Bone marrow (tissue), 2 donors: ENCODE measurements at regions not wholly inside any gene's neighbourhood (a gene's known extent, or its start where the extent isn't known, plus 50 kb on each side); places are given as distances from the start of the nearest gene placed in this dataset.
"Not testable (repeated sequence)": the region's sequence is repeated elsewhere in the genome, so short reads cannot be mapped to it uniquely, and the experiment has no call there.

Experiments
- DNase-seq, 2 donors: peaks; one replicate each; lab custom pipeline; 2025; lab: John Stamatoyannopoulos, UW

DNA sequence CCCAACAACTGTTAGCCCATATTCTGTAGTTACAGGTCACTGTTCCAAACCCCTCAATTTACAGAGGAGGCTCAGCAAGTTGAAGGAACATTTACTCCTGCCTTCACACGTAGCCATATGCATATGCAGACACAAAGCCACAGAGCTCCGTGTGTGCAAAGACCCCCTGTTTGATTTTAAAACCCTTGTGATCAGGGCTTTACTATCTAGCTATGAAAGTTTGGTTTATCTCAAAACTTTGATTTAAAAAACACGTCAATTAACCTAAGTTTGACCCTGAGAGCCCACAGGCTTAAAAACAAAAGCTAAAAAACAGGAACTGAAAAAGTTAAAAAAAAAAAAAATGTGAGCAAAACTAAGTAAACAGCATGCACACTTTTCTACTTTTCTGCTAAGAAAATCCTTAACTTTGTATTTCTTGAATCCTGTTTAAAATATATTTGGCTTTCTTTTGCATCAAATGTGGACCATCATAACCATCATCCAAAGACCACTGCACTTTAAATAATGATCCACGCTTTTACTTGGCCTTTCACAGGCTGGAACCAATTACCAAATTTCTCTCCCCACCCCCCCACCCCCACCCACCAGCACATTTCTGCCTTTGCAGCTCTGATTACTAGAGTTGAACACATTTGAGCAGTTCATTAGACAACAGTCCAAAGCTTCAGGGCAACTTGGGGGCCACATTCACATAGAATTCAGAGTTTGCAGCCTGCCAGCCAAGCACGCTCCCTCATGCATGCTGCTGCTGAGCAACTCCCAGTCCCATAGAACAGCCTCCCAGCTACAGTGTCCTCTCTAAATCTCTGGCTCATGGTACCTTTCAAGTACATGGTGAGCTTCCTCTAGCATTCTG is 128.8 kb upstream of the MAP3K1 start:
- peak in 1 of 2 donors; percentile 21 for DNase-seq

DNA sequence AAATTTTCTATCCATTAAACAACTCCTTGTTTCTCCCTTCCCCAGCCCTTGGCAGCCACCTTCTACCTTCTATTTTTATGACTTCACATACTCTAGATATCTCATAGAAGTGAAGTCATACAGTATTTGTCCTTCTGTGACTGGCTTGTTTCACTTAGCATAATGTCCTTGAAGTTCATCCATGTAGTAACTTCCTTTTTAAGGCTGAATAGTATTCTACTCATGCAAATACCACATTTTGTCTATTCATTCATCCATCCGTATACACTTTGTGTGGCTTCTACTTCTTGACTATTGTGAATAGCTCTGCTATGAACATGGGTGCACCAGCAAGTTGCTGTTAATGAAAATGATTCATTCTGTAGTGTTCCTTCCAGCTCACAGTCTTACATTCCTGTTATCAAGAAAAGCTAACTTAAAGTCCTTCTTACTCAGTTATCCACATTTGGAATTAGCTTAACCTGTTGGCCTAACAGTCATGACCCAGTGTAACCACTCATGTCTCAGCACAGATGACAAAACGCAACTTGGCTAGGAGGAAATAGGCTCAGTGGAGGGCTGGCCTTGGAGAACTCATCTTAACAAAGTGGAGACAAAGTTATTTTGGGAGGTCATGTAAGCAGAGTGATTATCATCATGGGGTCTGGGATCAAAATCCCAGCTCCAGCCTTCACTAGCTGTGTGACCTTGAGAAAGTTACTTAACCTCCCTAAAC is 129.7 kb upstream of the MAP3K1 start:
- no peak for DNase-seq

DNA sequence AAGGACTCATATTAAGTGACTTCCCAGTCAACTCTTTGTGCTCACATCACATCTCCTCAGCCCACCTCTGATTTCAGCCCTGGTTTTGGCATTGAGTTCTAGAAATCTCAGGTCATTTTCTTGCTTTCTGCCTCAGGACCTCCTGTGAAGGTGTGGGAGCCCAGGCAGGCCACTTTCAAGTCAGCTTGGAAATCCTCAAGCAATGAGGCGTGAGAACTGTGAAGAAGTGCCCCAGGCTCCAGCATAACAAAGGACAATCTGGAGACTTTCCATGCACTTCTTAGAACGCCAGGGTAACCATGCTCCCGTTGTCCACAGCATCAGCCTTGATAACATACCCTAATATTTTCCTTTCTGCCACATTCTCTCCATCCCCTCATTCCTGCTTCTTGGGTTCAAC is 131.2 kb upstream of the MAP3K1 start:
- no peak for DNase-seq

DNA sequence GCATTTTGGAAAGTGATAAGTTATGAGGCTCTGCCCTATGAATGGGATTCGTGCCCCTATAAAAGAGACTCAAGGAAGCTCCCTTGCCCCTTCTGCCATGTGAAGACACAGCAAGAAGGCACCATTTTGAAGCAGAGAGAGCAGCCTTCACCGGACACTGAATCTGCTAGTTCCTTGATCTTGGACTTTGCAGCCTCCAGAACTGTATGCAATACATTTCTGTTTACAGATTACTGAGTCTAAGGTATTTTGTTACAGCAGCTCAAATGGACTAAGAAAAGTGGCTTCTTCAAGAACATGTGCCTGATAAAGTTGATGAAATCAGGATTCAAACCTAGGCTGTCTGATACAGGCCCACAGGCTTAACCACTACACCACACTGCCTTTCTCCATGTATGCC is 131.6 kb upstream of the MAP3K1 start:
- no peak for DNase-seq

DNA sequence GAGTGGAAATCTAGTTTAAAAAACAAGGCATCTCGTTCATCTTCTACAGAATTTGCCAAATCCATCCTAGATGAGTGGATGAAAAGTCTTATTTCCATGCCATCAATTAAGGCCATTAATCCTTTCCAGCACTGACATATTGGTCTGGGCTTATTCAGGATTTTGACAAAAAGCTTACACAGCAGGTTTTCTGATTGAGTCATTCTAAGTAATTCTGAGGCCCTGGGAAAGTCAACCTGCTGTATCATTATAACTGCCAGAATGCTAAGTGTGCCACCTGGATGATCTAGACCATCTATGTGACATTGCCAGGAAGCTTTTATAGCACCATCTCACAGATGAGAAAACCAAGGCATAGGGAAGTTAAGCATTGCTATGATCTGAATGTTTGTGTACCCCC is 132.1 kb upstream of the MAP3K1 start:
- DNase-seq: no peak

DNA sequence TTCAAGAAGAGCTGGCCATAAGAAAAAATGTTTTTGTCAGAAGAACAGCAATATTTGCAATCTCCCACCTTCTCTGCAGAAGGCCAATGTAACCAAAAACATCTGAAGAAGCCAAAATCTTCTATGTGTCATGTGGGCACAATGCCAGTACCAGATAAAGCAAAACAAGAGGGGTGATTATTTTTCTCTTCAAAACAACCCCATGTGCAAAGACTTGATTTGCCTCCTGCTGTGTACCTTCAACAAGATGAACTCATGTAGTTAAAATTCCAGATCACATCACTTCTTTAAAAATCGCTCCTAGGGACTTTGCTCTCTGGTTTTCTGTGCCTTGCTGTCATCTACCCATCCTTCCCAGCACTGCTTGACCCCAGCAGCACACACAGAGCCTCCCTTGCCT is 134.0 kb upstream of the MAP3K1 start:
- no peak for DNase-seq

DNA sequence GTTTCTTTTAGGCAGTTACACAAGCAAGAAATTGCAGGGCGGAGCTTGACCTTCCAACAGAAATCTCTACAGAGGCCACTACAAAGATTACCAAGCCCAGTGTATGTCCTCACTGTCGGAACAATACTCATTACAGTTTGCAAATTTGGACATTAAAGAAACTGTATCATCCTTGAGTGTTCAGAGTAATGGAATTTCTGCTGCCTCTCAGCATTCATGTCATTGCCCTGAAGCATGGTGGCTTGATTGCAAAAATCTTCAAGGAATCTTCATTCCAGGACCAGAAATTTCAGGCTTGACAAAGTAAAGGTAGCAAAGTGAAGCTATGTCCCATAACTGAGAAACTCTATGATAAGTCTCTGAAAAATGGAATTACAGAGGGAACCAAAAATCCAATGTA is 134.6 kb upstream of the MAP3K1 start:
- no peak for DNase-seq

DNA sequence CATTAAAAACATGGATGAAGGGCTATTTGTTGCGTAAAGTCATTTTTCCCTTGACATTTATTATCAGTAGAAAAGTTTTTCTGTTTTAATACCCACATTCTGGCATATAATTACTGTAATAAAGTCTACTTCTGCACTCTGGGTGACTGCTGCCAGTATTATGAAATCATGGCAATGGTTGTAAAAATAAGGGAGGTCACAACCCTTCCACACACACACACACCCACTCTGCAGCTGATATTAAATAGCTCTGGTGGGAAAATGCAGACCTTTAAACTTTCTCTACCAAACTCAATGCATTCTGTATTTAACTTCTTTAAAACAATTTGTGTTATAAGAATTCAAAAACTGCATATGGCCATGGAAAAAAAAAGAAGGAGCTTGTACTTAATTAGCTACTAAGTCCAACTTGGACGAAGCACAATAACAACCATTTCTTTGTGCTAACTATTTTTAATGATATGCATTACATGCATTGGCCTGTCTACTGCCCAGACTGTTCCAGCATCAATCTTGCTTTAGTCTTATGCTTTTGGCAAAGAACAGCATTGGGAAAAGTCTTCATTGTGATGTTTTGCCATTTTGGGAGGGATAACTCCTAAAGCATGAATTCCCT is 137.6 kb upstream of the MAP3K1 start:
- DNase-seq: no peak

DNA sequence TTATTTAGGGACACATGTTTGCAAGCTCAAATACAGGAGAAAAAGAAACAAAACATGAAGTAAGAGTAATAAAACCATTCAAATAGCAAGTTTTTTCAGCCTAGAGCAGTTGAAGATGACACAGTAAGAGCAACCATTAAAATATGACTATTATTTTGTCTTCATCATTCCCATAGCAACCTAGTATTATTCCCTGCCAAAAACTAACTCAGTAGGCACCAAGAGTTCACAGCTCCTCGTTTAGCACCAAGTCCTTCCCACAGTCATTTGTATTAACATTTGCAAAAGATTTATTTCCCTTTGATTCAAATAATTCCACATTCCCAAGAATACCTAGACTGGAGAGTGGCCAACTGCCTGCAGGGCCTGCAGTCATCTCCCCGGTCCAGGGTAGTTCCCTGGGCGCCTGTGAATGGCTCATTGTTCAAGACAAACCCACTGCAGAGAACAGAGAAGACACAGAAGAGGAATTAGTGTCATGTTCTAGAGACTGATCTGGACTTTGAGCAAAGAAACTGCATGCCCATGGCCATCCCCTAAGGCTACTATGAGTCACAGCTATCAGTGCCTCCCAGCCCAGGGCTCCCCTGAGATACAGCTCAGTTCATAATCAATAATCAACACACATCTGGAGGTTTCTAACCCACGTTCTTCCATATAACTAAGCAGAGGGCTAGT is 139.1 kb upstream of the MAP3K1 start:
- no peak for DNase-seq

DNA sequence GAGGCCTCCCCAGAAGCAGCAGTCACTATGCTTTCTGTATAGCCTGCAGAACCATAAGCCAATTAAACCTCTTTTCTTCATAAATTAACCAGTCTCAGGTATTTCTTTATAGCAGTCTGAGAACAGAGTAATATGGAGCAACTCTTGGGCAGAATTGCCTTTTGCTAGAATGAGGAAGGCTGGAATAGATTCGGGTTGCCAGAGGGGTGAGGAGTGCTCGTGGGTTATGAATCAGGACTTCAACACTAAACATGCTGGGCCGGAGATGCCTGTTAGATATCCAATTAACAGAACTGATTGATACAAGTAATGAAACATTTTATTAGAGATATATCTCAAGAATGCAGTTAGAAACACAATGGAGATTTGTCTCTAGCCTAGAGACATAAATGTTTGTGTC is 140.9 kb upstream of the MAP3K1 start:
- DNase-seq: no peak

DNA sequence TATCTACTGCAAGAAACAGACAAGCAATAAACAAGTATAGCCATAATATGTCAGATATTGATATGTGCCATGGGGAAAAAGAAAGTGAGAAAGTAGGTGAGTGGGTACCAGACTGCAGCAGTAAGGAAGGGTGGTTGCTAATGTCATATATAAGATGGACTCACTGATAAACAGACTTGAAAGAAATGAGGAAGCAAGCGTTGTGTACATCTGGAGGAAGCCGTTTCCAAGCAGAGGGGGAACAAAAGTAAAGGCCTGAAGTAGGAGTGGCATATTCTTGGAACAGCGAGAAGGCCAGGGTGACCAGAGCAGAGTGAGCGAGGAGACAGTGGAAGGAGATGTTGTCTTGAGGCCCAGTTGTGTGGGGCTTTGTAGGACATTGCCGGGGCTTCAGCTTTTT is 142.2 kb upstream of the MAP3K1 start:
- peak in 1 of 2 donors; percentile 86 for DNase-seq

DNA sequence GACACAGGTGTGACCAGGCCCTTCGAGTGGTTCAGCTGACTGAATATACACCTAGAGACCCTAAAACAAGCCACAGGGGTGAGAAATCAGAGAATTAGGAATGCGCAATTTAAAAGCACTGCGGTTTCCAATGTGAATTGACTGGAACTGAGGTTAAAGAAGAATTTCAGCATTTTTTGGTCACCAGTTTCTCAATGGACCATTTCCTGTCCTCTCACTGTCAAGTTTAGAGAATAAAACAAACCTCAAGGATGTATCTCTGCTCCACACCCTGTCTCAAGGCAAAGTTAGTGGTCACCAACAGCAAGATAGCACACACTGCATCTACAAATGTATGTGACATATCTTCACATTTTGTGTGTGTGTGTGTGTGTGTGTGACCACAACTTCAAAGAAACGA is 143.8 kb upstream of the MAP3K1 start:
- no peak for DNase-seq

DNA sequence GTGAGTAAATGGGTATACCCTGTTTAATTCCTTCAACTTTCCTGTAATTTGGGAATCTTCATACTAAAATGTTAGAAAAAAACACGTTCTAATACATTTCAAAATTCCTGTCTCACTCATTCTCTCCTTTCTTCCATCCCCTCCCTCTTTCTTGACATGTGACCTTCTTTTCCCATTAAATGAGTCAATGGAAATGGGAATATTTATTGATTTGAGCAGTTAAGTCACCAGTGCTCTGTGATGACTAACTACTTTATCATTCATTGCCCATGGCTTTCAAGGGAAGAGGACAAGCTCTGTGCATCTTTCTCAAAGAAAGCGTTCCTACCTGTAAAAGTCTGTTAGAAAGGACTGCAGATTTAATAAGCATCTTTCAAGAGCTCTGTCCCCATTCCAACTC is 144.4 kb upstream of the MAP3K1 start:
- no peak for DNase-seq

DNA sequence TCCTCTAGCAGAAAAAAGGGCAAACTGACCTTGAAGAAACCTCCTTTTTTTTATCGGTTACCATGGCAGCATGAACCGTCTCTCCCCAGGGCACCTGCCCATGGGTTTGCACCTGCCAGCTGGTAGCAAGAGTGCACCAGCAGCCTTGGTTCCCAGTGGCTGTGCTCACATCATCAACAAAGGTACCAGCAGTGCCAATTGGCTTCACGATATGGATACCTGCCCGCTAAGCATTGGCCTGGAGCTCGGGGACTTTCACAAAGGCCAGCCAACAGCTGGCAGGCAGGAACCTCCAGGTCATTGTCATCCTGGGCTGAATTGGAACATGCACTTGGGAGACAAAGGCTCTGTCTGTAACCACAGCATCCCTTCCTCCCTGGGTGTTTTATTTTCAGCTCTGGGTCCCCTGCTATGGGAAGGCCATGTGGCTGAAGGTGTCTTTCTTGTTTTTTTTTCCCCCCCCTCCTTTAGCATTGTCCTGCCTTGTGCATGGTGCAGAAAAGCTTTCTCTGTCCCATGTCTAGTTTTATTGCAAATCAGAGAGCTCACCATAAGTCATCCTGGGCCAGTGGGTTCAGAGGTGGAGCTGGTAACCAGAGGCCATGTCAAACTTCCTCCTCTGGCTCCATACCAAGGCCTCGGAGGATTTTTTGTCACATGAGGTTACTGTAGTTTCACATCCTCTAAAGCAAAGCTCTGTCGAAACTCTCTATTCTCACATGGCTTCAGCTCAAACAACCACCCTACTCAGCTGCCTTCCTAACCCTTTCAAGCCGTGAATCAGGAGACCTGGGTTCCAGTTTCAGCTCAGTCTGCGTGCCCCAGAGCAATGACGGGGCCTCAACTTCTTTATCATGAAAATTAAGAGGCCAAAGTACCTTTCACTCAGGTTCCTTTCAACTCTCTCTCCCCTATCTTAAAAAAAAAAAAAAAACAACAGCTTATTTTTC is 145.5 kb upstream of the MAP3K1 start:
- peak; percentile 30 to 85 for DNase-seq

DNA sequence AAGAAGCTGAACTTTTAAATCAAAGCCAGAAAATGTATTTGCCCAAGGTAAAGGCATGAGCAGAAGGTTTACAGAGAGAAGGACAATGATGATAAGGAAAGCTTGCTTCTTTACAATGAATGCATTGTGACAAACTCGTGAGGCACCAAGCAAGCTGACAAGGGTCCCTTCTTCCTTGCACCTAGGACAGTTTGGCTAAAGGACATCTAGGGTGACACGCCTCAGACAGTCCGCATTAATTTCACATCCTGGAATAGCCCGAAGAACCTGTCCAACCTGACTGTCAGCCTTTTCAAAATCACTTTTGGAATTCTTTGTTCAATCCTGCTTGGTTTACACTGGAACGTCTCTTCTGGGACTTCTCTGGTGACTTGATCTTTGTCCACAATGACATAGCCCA is 146.4 kb upstream of the MAP3K1 start:
- DNase-seq: no peak

DNA sequence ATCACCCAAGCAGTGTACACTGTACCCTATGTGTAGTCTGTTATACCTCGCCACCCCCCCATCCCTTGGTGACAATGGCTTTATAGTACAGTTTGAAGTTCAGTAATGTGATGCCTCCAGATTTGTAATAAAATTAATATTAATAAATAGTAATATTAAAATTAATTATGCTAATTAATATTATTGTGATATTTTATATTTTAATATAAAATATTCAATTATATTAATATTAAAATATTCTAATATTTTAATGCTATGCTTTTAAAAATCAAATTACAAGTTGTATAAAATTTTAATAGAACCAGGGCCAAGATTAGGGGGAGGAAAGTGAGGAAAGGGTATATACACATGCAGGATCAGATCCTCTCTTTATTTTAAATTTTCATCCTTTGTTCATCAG is 147.7 kb upstream of the MAP3K1 start:
- no peak for DNase-seq

DNA sequence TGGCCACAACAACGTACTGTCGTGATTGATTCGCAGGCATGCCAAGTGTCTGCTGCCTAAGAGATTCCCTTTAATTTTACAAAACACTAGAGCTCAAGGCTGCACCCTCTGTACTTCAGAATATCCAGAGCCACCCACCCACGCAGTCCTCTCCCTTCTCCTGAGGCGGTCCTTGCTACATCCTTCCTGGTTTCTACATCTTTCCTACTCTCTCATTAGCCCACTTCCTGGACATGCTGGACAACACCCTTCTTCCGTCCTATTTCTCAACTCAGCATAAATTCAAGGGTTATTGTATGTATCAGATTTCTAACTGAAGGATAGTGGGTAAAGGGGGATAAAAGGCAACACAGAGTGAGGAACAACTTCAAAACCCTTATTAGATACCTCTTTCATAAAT is 148.4 kb upstream of the MAP3K1 start:
- no peak for DNase-seq

DNA sequence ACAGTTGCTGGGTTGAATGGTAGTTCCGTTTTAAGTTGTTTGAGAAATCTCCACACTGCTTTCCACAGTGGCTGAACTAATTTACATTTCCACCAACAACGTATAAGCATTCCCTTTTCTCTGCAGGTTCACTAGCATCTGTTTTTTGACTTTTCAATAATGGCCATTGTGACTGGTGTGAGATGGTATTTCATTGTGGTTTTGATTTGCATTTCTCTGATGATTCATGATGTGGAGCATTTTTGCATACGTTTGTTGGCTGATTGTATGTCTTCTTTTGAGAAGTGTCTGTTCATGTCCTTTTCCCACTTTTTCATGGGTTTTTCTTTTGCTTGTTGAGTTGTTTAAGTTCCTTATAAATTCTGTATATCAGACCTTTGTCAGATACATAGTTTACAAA is 150.2 kb upstream of the MAP3K1 start:
- DNase-seq: not testable (repeated sequence)

DNA sequence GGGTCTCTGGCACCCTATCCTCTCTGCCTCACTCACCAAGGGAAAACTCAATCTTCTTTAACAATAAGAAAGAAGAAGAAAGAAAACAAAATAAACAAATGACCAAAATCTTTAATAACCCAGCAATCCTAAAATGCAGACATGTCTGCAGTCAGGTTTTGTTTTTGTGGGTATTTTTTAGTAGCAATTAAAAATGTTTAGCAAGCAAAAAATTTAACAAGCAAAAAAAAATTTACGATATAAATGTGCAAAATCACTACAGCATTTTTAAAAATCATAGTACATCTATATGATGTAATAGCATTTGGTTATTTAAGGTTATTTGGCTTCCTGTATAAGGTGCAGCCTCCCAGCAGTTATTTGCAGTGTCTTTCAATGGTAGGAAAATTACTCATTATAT is 151.3 kb upstream of the MAP3K1 start:
- no peak for DNase-seq

DNA sequence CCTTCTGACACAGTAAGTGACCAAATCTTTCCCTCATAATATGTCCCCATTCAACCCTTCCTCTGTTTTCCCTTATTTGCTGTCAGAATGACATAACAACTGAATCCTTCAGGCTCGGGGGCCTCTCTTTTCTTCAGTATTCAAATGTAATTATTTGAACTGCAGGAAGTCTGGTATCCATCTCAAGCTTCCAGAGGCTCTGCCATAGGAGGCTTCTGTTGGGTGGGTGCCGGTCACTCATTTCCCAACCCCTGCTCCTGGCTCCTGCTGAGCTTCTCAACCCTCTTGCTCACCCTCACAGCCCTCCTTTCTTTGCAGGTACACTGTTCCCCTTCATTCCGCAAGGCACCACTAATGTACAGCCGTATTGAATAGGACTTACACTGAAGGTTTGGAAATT is 151.8 kb upstream of the MAP3K1 start:
- no peak for DNase-seq

DNA sequence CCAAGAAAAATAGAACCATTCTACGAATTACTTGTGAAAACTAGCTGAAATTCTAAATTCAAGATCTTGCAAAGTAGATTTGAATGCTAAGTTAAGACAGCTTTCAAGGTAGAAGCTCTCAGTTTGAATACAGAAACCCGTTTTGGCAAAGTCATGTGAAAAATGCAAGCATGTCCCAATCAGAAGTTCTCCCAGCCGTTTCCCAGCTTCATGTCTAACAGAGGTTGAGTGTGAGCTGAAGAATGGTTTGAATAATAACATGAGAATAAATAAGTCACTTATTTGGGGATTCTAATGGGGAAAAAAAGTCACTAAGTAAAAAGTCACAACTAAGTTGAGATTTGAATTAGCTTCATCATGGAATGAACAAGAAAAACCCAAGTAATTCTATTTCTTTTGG is 152.5 kb upstream of the MAP3K1 start:
- DNase-seq: no peak
